Heart right ventricle (tissue), 16 donors: ENCODE measurements at regions not wholly inside any gene's neighbourhood (a gene's known extent, or its start where the extent isn't known, plus 50 kb on each side); places are given as distances from the start of the nearest gene placed in this dataset.
A peak's percentile ranks its signal among the peaks of the same experiment; 100 is the strongest.

Experiments
- ATAC-seq, 8 donors: fragments of 200-7000 bp; cut with Tn5 transposase; one replicate each; pipeline ENCODE4 v1.9.1; 2020; ENCODE audit warnings: mild to moderate bottlenecking in 8 of 8, moderate library complexity in 8 of 8, moderate number of reproducible peaks in 1 of 8
- DNase-seq, 2 donors: peaks; one replicate each; pipeline ENCODE4 v3.0.0-alpha.2; 2020
- H3K27ac ChIP-seq, 10 donors: fragments of 200-600 bp; sonication (generic) in 2 of 10; one replicate each; pipeline versions ENCODE4 v1.5.0 to v1.8.0; 2020 to 2022; ENCODE audit warnings: mild to moderate bottlenecking in 3 of 10
- H3K27me3 ChIP-seq, 7 donors: fragments of 200-600 bp; one replicate each; pipeline ENCODE4 v1.8.0; 2021 to 2022; ENCODE audit warnings: mild to moderate bottlenecking in 2 of 7
- H3K36me3 ChIP-seq, 9 donors: fragments of 200-600 bp; sonication (generic) in 1 of 9; one replicate each; pipeline versions ENCODE4 v1.5.0 to v1.8.0; 2020 to 2022; ENCODE audit warnings: mild to moderate bottlenecking in 2 of 9
- H3K4me1 ChIP-seq, 9 donors: fragments of 200-600 bp; sonication (generic) in 1 of 9; one replicate each; pipeline versions ENCODE4 v1.5.0 to v1.8.0; 2020 to 2022; ENCODE audit warnings: mild to moderate bottlenecking in 4 of 9
- H3K4me3 ChIP-seq, 10 donors: fragments of 200-600 bp; sonication (generic) in 2 of 10; one replicate each; pipeline versions ENCODE4 v1.5.0 to v1.8.0; 2020 to 2022; ENCODE audit warnings: mild to moderate bottlenecking in 7 of 10, moderate library complexity in 2 of 10
- H3K9me3 ChIP-seq, 11 donors: fragments of 200-600 bp in 10 of 11; sonication (generic) in 2 of 11; one replicate each; pipeline versions ENCODE4 v1.5.0 to v1.8.0; 2013 to 2022; ENCODE audit warnings: mild to moderate bottlenecking in 2 of 11, control low read depth in 1 of 11, moderate library complexity in 1 of 11
- CTCF ChIP-seq, 9 donors: fragments of 200-600 bp; sonication (generic) in 2 of 9; IDR thresholded peaks; one replicate each; pipeline versions ENCODE4 v1.5.0 to v1.8.0; 2021 to 2022; ENCODE audit warnings: antibody characterized with exemption in 9 of 9, mild to moderate bottlenecking in 5 of 9, moderate library complexity in 1 of 9
- WGBS, 2 donors: extraction: QIAGEN DNeasy Blood & Tissue Kit; methylation state at CpG; one replicate each; pipeline ENCODE4 v1.1.7; 2013; ENCODE audit warnings: inconsistent platforms in 1 of 2; 5-methylcytosine and 5-hydroxymethylcytosine counted together
- intact Hi-C, 10 donors: fragments of 100-400 bp; cut with DNase I; formaldehyde crosslinking; loops; one replicate each; pipeline versions ENCODE4 v1.11.1 to v1.14.2; 2022
- donor health status: Arrhythmogenic right ventricular cardiomyopathy.
- donor health status: ischemic (EF 13 %, LVEDD 7.1; RV severe dilation, severe dysfunction).
- donor health status: healthy with polysubstance abuse.
- donor health status: DM: no; HTN: yes; CAD: no.
- donor health status: DM: no; HTN: no; CAD: no.
- donor health status: ischemic (EF 25% LVEDD 6.9; RV normal size, moderate dysfunction).
- donor health status: ischemic (EF 25% LVEDD 5.7; RV mildly dilated, moderate dysfunction).
- donor health status: healthy.
- donor health status: DM: yes; HTN: yes; CAD: no.
- donor health status: Ischemic cardiomyopathy.
- donor health status: ischemic (EF 35%, LVEDD 5.7; RV mildly dilated, moderate dysfunction).
- donor health status: nonischemic (EF 11% LVEDD 7.7; RV severe dilation, severe dysfunction).
- donor health status: DM: yes; HTN: yes; CAD: no.
- donor health status: PGD.
- donor health status: ischemic (EF 29% LVEDD 5.4; RV normal size, mild dysfunction).
- donor health status: nonischemic (EF 23%, LVEDD 6.1; RV moderate dilation, normal function).

- no peak for TF ChIP-seq CTCF (IDR thresholded peaks at IDR 0.05)
- DNase-seq (no peak), ATAC-seq (peak in 4 of 8 donors; percentile 44 to 57 (median 51))
- Histone ChIP-seq H3K4me1 (peaks cover 0 to 55% (median 9%) of the 10 kb centered on the region in 9 donors), H3K27ac (peak overlapping the region in 2 of 10 donors; percentile 42 to 49), H3K9me3 (no peaks in the 10 kb centered on the region), H3K4me3 (no peak overlapping the region), H3K27me3 (no peaks in the 10 kb centered on the region), H3K36me3 (no peaks in the 10 kb centered on the region)
- intact Hi-C loops = loop anchor here in 1 of 10 donors (10.0 kb wide), 1 partner anchor 151 kb away; no protein-coding TSS in a partner anchor
Observed at GRCh38 chr15:38084289-38084688, 149.8 kb downstream of the TMCO5A start.

DNA sequence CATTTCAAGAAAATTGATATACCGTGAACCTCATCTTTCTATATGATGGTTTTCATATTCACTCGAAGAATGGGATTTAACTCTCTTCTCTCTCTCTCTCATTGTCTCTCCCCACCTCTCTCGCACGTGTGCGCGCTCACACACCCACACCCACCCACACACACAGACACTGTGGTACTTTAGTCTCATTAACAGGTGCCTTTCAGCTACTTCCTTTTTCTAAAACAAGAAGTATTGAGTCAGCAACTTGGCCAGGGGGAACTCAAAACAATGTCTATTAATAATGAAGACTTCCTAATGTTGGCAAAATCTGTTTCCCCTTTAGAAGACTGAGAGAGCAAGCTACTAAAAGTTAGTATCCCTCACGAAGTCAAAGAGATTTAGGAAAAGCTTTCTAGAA lies 150.7 kb downstream of the TMCO5A start:
- Histone ChIP-seq H3K27ac (peak overlapping the region in 5 of 10 donors; percentile 4 to 70 (median 47)), H3K9me3 (no peaks in the 10 kb centered on the region), H3K36me3 (no peaks in the 10 kb centered on the region), H3K4me1 (peaks cover 0 to 48% (median 9%) of the 10 kb centered on the region in 9 donors), H3K27me3 (no peaks in the 10 kb centered on the region), H3K4me3 (no peak overlapping the region)
- ATAC-seq (peak in 7 of 8 donors; percentile 35 to 76 (median 65)), DNase-seq (no peak)
- intact Hi-C loops = loop anchor here in 1 of 10 donors (10.0 kb wide), 1 partner anchor 150 kb away; no protein-coding TSS in a partner anchor
- no peak for TF ChIP-seq CTCF (IDR thresholded peaks at IDR 0.05)
- 51 to 57% methylated on average over 7 of the region's 7 CpGs for WGBS, 2 donors

DNA sequence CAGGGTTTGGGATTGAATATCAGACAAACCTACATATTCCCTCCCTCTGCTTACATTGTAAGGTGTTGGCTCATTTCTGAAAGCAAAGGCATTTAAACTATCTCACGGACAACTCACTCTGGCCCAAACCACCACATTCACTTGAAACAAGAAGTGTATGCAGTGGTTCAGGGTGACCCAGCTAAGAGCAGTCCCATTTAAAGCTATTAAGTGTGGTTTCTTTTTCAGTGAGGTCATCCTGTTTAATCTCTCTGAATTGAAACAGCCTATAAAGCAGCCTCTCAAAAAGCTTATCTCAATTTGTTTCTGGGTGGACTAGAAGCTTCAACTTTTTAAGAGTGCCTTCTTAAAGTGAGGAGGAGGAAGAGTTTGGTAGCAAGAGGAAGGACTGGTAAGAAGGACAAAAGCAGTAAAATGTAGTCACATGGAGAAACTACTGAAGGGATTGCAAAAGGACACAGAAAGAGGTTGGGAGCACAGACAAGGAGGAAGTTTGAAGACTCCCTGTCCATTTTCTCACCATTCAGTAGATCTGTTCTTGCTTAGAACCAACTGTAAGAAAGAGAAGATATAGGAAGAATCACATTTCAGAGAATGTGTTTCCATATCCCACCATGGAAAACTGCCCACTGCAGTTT lies 151.6 kb downstream of the TMCO5A start:
- Histone ChIP-seq H3K4me1 (peaks cover 0 to 39% (median 9%) of the 10 kb centered on the region in 9 donors), H3K27me3 (no peaks in the 10 kb centered on the region), H3K36me3 (no peaks in the 10 kb centered on the region), H3K4me3 (no peak overlapping the region), H3K9me3 (no peaks in the 10 kb centered on the region), H3K27ac (peak overlapping the region in 5 of 10 donors; percentile 4 to 70 (median 47))
- peak in 5 of 8 donors; percentile 18 to 51 (median 39) for ATAC-seq
- 51 to 63% methylated on average over 1 of the region's 1 CpG for WGBS, 2 donors
- TF ChIP-seq CTCF (IDR thresholded peaks at IDR 0.05) = no peak
- DNase-seq = no peak
- intact Hi-C loops = loop anchor here in 1 of 10 donors (10.0 kb wide), 1 partner anchor 149 kb away; no protein-coding TSS in a partner anchor

DNA sequence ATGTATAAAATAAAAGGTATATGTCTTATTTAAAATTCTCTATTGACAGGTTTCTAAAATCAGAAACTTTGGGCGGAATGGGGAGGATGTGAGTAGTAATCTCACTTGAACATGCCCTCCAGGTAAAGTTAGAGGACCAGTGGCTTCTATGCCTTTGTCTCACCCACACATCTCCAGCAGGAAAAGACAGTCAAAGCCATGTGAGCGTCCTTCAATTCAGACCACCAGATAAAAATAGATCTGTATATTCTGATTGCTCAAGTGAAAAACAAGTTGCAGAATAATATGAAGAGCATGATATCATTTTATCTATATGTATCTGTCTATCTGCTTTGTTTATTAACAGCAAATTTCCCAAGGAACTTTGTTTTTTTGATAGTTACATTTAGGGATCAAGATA lies 152.2 kb downstream of the TMCO5A start:
- H3K4me3 ChIP-seq = no peak overlapping the region
- H3K4me1 ChIP-seq = peaks cover 0 to 36% (median 9%) of the 10 kb centered on the region in 9 donors
- WGBS, 2 donors = 81 to 82% methylated on average over 2 of the region's 2 CpGs
- peak overlapping the region in 2 of 10 donors; percentile 35 to 70 for H3K27ac ChIP-seq
- TF ChIP-seq CTCF (IDR thresholded peaks at IDR 0.05) = no peak
- DNase-seq (no peak), ATAC-seq (no peak)
- intact Hi-C loops = loop anchor here in 1 of 10 donors (10.0 kb wide), 1 partner anchor 148 kb away; no protein-coding TSS in a partner anchor
- H3K9me3 ChIP-seq = no peaks in the 10 kb centered on the region
- H3K27me3 ChIP-seq = no peaks in the 10 kb centered on the region
- no peaks in the 10 kb centered on the region for H3K36me3 ChIP-seq
